ENCODE measurements at regions not wholly inside any gene's neighbourhood (a gene's known extent, or its start where the extent isn't known, plus 50 kb on each side); places are given as distances from the start of the nearest gene placed in this dataset.

DNA sequence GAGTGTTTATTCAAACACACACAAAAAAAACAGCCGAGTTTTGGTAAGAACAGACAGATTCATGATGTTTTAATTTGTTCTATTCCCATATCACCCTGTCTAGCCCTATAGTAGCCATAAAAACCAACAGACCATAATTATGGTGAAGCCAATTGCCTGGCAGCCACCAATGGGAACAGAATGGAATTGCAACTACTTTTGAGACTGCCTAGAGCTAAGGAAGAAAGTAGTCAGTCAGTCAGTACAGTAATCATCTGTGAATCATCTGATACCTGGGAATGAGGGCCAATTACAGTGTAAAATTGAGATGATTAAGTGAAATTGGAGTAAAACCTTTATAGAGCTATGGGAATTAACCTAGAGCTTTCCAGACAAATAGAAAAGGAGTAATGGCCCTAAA, 952.7 kb upstream of the KCND2 start:
- Histone ChIP-seq H3K36me3 (ENCODE audit: control insufficient read depth, insufficient read depth, low read length) (no peaks in the 10 kb centered on the region), H3K27me3 (ENCODE audit: control insufficient read depth, insufficient read depth, low read length) (no peaks in the 10 kb centered on the region), H3K4me3 (ENCODE audit: low read depth, low read length) (no peak overlapping the region)
- DNase-seq (ENCODE audit: low read depth) = no peak
- TF ChIP-seq, protein P1, sequence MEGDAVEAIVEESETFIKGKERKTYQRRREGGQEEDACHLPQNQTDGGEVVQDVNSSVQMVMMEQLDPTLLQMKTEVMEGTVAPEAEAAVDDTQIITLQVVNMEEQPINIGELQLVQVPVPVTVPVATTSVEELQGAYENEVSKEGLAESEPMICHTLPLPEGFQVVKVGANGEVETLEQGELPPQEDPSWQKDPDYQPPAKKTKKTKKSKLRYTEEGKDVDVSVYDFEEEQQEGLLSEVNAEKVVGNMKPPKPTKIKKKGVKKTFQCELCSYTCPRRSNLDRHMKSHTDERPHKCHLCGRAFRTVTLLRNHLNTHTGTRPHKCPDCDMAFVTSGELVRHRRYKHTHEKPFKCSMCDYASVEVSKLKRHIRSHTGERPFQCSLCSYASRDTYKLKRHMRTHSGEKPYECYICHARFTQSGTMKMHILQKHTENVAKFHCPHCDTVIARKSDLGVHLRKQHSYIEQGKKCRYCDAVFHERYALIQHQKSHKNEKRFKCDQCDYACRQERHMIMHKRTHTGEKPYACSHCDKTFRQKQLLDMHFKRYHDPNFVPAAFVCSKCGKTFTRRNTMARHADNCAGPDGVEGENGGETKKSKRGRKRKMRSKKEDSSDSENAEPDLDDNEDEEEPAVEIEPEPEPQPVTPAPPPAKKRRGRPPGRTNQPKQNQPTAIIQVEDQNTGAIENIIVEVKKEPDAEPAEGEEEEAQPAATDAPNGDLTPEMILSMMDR (IDR thresholded peaks at IDR 0.05; ENCODE audit: insufficient read depth, low read length, poor library complexity, severe bottlenecking) = no peak

DNA sequence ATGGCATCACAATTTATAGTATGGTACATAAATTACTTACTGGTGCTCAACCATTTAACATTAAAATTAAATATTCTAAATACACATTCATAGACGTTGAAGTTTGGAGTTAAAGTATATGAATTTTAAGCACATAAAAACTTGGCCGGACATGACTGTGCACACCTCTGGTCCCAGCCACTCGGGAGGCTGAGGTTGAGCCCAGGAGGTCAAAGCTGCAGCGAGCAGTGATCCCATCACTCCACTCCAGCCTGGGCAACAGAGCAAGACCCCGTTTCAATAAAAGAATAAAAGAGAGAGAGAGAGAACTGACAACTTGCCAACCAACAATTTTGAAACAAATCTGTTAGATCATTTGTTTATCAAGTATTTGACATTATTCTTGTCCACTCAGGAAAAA, 943.3 kb upstream of the KCND2 start:
- Histone ChIP-seq H3K4me3 (ENCODE audit: low read depth, low read length) (no peak overlapping the region), H3K36me3 (ENCODE audit: control insufficient read depth, insufficient read depth, low read length) (no peaks in the 10 kb centered on the region), H3K27me3 (ENCODE audit: control insufficient read depth, insufficient read depth, low read length) (no peaks in the 10 kb centered on the region)
- TF ChIP-seq, protein P1 (IDR thresholded peaks at IDR 0.05; ENCODE audit: insufficient read depth, low read length, poor library complexity, severe bottlenecking) = no peak
- DNase-seq (ENCODE audit: low read depth) = no peak

DNA sequence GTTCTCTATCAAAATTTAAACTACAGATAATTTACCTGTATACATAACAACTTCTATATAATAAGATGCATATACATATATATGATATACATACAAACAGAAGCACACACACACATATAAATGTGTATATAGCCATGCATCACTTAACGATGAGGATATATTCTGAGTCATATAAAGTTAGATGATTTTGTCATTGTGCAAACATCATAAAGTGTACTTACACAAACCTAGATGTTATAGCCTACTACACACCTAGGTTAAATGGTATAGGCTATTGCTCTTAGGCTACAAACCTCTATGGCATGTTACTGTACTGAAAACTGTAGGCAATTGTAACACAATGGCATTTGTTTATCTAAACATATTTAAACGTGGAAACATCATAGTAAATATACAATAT, 937.6 kb upstream of the KCND2 start:
- no peaks in the 10 kb centered on the region for H3K27me3 ChIP-seq (ENCODE audit: control insufficient read depth, insufficient read depth, low read length)
- H3K4me3 ChIP-seq (ENCODE audit: low read depth, low read length) = no peak overlapping the region
- no peak for DNase-seq (ENCODE audit: low read depth)
- TF ChIP-seq, protein P1 (IDR thresholded peaks at IDR 0.05; ENCODE audit: insufficient read depth, low read length, poor library complexity, severe bottlenecking) = no peak
- no peaks in the 10 kb centered on the region for H3K36me3 ChIP-seq (ENCODE audit: control insufficient read depth, insufficient read depth, low read length)

DNA sequence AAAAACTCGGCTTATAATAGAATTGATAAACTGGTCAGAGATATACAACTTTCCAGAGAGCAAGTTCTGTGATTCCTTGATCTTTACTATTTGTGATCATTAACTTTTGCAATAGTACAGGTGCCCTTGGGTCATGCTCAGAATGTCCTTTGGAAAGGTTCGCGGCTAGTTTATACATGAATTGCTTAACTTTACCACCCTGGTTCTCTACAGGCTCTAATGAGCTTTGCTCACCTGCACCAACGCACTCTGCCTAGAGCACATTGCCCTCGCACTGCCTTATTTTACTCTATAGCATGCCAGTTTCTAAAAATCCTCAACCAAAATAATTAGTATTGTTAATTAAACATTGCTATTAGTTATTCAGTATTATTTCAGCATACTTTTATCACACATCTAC, 931.2 kb upstream of the KCND2 start:
- no peak overlapping the region for H3K4me3 ChIP-seq (ENCODE audit: low read depth, low read length)

DNA sequence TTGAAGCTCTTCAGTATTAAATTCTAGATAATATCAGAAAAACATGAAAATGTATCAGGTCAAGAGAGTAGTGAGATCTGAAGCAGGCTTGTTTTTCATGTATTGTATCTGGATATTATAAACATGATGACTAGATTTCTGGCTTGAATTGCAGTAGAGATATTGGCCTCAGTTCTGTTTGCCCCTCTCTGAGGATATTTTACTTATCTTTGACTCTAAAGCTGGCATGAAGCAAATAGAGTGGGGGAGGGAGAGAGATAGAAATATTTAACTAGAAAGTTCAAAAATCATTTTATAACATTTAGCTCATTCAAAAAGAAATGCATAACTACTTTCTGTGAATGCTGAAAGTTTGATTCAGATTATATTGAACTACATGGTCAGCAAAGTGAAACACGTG, 929.7 kb upstream of the KCND2 start:
- TF ChIP-seq, protein P1 (IDR thresholded peaks at IDR 0.05; ENCODE audit: insufficient read depth, low read length, poor library complexity, severe bottlenecking) = no peak
- no peak overlapping the region for H3K4me3 ChIP-seq (ENCODE audit: low read depth, low read length)
- H3K36me3 ChIP-seq (ENCODE audit: control insufficient read depth, insufficient read depth, low read length) = no peaks in the 10 kb centered on the region
- H3K27me3 ChIP-seq (ENCODE audit: control insufficient read depth, insufficient read depth, low read length) = no peaks in the 10 kb centered on the region
- no peak for DNase-seq (ENCODE audit: low read depth)

More for the DNA sequence above, 931.2 kb upstream of the KCND2 start:
- TF ChIP-seq, protein P1 (IDR thresholded peaks at IDR 0.05; ENCODE audit: insufficient read depth, low read length, poor library complexity, severe bottlenecking) = no peak
- no peaks in the 10 kb centered on the region for H3K27me3 ChIP-seq (ENCODE audit: control insufficient read depth, insufficient read depth, low read length)
- H3K36me3 ChIP-seq (ENCODE audit: control insufficient read depth, insufficient read depth, low read length) = no peaks in the 10 kb centered on the region
- DNase-seq (ENCODE audit: low read depth) = no peak

DNA sequence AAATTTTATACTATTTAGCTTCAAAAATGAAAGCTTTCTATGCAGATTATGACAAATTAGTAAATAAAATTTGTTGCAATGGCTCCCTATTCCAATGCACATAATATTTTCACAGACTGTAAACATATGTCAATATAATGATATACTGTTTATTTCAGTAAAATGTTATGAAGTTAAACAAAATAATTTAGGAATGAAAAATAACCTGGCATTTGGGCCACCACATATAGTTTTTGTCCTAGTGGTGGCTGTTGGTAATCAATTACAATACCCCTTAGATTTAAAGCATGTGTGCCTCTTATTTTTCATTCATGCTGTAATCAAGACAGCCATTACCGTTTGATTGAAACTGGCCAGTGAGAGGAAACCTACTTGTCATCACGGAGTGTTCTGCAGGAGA, 928.5 kb upstream of the KCND2 start:
- TF ChIP-seq, protein P1 (IDR thresholded peaks at IDR 0.05; ENCODE audit: insufficient read depth, low read length, poor library complexity, severe bottlenecking) = no peak
- DNase-seq (ENCODE audit: low read depth) = no peak

More for the DNA sequence above, 928.5 kb upstream of the KCND2 start:
- no peaks in the 10 kb centered on the region for H3K27me3 ChIP-seq (ENCODE audit: control insufficient read depth, insufficient read depth, low read length)
- no peak overlapping the region for H3K4me3 ChIP-seq (ENCODE audit: low read depth, low read length)
- H3K36me3 ChIP-seq (ENCODE audit: control insufficient read depth, insufficient read depth, low read length) = no peaks in the 10 kb centered on the region
